Activated CD4-positive, CD25-positive, alpha-beta regulatory T cell treated with anti-CD3 and anti-CD28 coated beads, Interleukin-2, amount 50 U/mL, for 24 hours (primary cell): ENCODE measurements at regions not wholly inside any gene's neighbourhood (a gene's known extent, or its start where the extent isn't known, plus 50 kb on each side); places are given as distances from the start of the nearest gene placed in this dataset.
"Not testable (repeated sequence)": the region's sequence is repeated elsewhere in the genome, so short reads cannot be mapped to it uniquely, and the experiment has no call there.

ENCODE experiments used
- ATAC-seq, 2 donors: fragments of 150-1000 bp; cut with Tn5 transposase; one replicate each; pipeline ENCODE4 v1.10.0; 2021; ENCODE audit warnings: mild to moderate bottlenecking in 1 of 2, moderate library complexity in 1 of 2

DNA sequence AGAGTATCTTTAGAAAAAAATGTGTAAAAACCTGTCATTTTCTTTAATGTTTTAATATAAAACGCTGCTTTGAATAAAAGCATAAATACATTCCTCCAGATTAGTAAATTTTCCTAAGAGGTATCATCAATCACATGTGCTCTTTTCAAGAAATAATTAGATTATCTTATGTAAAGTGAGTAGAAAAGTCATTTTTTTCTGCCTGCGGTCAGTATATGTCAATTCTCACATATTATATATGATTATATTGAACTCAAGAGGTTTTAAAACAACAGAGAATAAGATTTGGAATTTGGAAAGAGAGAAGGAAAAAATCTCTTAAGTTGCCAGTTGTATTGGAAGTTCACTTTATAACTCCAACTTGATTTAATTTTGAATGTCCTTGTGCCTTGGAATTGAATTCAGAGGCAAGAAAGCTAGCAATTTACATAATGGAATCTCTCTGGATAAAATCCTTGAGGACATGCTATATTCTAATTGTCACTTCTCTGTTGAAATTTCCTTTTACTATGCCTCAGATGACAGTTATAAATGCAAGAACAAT, 740.1 kb upstream of the SPRY2 start:
- ATAC-seq = no peak

DNA sequence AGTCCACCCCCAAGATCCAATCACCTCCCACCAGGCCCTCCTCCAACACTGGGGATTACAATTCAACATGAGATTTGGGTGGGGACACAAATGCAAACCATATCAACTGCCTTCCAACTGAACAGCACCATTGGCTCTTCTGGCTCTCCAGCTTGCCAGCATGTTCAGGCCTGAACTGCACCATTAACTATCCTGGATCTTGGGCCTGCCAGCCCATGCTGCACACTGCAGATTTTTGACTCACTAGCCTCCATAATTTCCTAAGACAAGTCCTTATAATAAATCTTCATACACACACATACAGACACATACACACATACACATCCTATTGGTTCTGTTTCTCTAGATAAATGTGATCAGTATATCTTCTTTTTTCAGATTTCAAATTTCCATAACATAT, 737.1 kb upstream of the SPRY2 start:
- no peak for ATAC-seq

- not testable (repeated sequence) for ATAC-seq
Measured at GRCh38 chr13:81069822-81070221, 728.9 kb upstream of the SPRY2 start.

- no peak for ATAC-seq
Measured at GRCh38 chr13:81058916-81059290, 718.0 kb upstream of the SPRY2 start.

GRCh38 chr13:81058211-81058915, 717.4 kb upstream of the SPRY2 start:
- ATAC-seq = no peak

DNA sequence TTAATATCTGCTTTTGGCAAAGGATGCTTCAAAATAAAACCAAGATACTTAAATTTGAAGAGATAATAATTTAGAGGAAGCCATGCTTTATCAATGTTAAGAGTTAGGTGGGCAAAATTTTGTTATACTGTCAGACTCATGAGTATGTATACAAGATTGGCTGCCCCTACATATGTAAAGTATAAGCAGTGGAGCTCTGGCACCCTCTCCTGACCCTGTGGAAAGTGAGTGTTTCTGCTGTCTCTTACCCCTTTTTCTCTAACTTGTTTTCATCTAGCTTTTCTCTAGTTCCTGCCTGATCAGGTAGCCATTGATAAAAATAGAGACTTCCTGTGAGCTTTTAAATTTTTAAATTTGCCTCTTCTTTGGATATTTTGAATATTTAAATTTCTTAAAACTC, 710.9 kb upstream of the SPRY2 start:
- no peak for ATAC-seq

DNA sequence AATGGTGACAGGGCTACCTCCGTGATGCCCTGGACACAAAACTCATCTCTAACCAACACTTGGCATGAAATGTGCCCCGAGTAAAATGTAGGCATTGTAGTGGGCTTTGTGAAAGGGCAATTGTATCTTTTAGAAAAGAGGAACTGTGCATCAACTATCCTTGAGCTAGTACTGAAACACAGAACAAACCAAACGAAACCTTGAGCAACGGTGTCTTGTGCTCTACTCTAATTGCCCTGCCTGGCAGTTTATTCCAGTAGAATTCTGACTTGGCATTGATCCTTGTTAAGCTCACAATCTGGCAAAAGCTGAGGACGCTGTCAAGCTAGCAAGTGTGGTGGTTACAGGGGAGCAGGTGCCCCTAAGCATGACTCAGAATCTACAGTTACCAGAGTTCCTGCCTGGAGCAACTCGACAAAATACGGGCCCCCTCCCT, 707.1 kb upstream of the SPRY2 start:
- ATAC-seq = no peak

DNA sequence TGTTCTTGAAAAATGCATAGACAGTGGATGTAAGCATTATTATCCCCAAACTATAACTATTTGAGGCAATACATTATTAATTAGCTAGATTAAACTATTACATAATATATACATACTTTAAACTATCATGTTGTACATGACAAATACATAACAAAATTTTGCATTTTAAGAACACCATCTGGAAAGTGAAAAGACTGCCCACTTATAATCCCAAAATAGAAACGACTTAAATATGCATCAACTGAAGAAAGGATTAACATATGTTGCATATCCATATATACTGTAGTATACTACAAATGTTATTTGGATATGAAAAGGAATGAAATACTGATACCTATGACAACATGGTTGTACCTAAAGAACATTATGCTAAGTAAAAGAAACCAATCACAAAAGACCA, 700.8 kb upstream of the SPRY2 start:
- no peak for ATAC-seq

DNA sequence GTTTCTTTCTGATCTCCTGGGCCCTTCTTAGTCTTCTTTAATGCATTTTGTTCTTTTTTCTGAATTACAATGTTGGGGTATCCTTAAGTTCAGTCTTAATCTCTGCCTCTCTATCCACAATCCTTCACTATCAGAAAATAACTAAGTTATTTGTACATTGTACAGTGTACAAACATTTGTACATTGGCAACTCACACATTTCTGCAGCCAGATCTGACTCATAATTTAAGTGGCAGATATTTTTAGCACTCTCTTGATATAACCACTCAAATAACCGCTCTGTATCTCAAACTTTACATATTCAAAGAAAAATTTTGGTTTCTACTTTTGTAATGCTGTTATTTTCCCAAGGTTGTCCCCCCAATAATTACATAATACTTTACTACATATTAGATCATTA, 691.1 kb upstream of the SPRY2 start:
- ATAC-seq = no peak

GRCh38 chr13:81025091-81025490, 684.2 kb upstream of the SPRY2 start:
- ATAC-seq = no peak

DNA sequence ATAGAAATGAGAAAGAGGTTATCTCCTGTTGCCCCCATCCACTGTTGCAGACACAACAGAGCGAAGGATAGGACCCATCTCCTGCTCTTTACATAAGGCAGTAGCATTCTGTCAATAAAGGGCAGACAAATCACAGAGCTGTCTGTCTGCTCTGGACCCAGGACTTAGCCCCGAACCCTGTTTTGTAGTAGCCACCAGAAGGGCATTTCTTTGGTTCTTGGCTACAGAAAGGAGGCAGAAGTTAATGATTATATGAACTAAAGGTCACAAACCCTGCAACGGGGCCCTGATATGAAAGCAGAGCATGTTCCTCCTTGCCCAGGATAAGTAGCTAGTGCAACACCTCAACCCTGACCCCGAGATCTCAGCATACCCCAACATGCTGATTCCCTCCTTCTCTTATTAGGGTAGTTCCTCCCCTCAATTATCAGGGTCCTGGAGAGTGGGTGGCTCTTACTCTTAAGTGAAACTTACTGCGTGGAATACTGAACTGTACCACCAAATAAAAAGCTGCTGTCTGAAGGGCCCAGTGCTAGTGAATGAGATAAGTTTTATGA, 680.4 kb upstream of the SPRY2 start:
- no peak for ATAC-seq

DNA sequence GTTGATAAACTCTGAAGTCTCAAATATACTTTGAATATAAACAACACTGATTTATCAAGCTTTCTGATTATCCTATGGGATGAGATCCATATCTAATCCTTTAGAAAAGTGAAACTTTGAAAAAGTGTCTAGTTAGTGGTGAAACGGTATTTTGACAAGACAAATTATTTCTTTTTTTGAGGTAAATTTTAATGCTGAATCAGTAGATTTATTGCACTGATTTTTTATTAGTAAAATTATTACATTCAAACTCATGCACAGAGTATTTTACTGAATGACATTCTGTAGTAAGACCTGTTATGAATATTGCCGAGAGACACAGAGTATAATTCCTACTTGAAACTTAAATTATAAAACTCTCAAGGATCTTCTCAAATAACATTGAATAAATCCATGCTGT, 679.1 kb upstream of the SPRY2 start:
- ATAC-seq = no peak

DNA sequence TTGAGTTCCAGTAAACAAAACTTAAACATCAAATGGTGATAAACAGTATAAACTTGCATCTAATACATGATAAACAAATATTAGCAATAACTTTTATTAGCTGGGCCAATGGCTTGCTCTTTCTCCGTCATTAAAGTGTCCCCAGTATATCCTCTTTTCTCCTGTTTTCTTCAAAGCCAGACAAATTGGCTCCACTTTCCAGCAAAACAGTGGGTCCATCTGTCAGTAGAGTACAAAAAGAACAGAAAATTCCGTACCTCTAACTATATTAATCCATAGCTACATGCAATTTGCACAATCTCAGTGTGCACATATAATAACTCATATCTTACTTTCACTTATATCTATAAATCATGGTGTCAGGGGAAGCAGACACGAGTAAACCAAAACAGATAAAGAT, 678.0 kb upstream of the SPRY2 start:
- no peak for ATAC-seq

DNA sequence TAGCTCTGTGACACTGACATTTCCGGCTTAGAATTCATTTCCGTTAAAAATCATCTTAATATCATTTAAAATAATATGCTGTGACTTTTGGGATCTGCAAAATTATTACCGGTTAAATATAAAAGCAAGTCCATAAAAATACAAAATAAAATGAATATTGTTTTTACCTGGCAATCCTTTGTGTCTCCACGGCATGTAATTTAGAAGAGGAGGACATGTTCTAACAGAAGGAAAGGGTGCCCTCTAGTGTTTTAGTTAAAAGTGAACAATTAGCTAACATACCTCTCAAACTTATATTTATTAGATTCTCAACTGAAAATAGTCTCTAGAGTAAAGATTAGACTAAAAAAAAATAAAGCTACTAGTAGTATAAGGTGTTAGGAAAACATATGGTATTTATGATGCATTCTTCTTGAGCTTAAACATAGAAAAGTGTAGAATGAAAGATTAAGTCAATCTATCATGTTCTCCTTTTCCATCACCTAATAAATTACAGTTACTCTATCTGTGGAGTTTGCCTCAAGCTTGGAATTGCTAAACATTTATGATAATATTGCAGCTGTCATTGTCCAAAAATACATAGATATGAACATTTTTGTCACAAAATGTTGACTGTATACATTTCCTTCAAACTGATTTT, 676.7 kb upstream of the SPRY2 start:
- ATAC-seq = no peak

- no peak for ATAC-seq
Measured at GRCh38 chr13:81012031-81012430, 671.1 kb upstream of the SPRY2 start.

GRCh38 chr13:81001828-81002385, 661.0 kb upstream of the SPRY2 start:
- no peak for ATAC-seq

- not testable (repeated sequence) for ATAC-seq
Measured at GRCh38 chr13:80998603-80999002, 657.7 kb upstream of the SPRY2 start.

DNA sequence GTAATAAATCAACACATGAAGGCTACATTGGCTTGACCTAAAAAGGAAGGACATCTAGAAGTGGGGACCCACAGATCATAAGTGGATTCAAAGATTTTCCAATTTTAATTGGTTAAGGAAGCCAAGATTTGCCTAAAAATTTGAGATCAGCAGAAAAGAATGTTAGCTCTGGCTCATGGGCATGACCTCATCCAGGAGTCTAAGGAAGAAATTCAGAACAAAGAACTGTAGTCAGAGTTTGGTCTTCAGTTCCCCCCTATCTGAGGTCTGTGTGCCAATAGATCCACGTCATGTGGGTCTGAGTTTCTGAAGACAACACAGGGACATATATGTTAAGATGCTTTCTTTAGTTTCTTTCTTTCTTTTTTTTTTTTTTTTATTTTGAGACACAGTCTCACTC, 648.8 kb upstream of the SPRY2 start:
- no peak for ATAC-seq

DNA sequence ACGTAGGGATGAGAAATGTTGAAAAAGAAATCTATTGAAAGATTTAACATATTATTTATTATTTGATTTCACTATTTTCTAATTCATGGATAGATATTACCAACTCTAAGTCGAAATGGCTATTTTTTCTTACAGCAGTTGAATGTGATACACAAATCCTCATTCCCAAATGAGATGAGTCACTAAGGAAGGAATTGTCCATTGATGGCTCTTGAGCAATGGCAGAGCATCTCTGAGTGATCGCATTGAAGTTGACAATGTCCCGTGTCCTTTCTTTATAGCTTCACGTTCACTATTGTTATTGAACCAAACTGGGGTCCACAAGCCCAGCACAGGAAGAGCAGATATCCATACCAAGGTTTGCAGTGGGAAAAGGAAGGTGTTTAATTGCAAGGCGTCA, 648.3 kb upstream of the SPRY2 start:
- ATAC-seq = no peak

DNA sequence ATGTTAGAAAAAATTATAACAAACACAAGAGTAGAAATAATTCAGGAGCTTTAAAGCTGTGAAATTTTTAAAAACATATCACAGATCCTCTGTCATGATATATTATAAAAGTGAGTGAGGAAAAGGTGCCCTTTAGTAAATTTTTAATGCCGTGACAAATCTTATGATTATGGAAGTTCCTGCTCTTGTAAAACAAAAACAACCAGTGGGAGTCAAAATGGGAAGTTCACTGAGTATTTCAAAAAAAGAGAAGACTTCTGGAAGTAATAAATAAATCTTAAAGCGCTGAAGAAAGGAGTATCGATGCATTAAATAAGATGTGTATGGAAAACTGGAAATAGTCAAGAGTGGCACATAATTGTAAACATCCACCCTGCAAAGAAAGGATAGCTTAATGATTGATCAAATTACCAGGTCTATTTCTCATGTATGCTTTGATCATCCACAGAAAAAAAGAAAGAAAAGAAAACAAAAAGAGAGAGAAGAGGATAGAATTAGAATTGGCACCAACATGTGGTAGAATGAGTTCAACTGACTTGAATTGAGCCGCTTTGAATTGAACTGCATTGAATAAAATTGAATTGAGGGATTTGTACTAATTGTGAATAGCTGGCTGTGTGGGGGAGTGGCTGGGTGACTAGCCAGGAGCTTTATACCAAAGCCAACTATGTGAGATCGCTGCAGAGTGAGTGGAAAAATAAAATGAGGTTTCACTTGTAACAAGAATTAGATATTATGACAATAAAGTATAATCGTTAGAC, 647.6 kb upstream of the SPRY2 start:
- no peak for ATAC-seq

GRCh38 chr13:80979035-80979641, 638.2 kb upstream of the SPRY2 start:
- no peak for ATAC-seq

DNA sequence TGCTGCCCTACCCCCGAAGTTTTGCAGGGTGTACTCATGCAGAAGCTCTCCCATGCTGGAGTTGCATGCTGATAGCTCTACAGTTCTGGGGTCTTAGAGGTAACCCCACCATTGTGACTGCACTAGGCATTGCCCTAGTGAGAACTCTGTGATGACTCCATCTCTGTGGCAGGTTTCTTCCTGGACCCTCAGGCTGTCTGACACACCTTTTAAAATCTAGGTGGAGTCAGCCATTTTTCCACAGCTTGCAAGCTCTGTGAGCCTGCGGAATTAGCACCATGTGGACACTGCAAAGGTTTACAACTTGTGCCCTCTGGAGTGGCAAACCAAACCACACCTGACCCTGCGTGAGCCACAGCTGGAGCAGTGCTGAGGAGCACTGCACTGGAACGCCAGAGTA, 636.2 kb upstream of the SPRY2 start:
- ATAC-seq = no peak

GRCh38 chr13:80975903-80976302, 635.0 kb upstream of the SPRY2 start:
- no peak for ATAC-seq
